BJ (cell line): ENCODE measurements at regions not wholly inside any gene's neighbourhood (a gene's known extent, or its start where the extent isn't known, plus 50 kb on each side); places are given as distances from the start of the nearest gene placed in this dataset. TPM values are rescaled to one million over a fixed set of nuclear protein-coding genes. Genes with fewer than 3 reads are reported as not detected.

ENCODE experiments used
- CTCF ChIA-PET: fragments of 350-600 bp; formaldehyde crosslinking; extraction: SDS; loops from one replicate; lab custom pipeline; 2021; ENCODE audit warnings: antibody characterized with exemption, inconsistent platforms; lab: Yijun Ruan, JAX
- POLR2A ChIA-PET: fragments of 300-600 bp; sonication (Branson Sonifier 250); formaldehyde crosslinking; extraction: SDS; loops from one replicate; lab custom pipeline; 2021; ENCODE audit warnings: antibody characterized with exemption; lab: Charles Lee
- DNase-seq: peaks from one replicate; pipeline ENCODE4 v3.0.0-alpha.2; 2011; ENCODE audit warnings: low read depth
- H3K27me3 ChIP-seq: 2 replicates; pipeline ENCODE4 v1.6.0; 2011; ENCODE audit warnings: low read length; ENCODE audit not compliant: control insufficient read depth, insufficient read depth
- H3K36me3 ChIP-seq: 2 replicates; pipeline ENCODE4 v1.5.1; 2011; ENCODE audit warnings: low read length; ENCODE audit not compliant: control insufficient read depth, insufficient read depth
- H3K4me3 ChIP-seq: 2 replicates; pipeline ENCODE4 v1.5.1; 2011; ENCODE audit warnings: low read depth, mild to moderate bottlenecking, control low read depth, low read length
- CTCF ChIP-seq: IDR thresholded peaks from 2 replicates; pipeline ENCODE4 v1.5.1; 2011; ENCODE audit warnings: low read depth, mild to moderate bottlenecking, control low read depth, inconsistent platforms, low read length, moderate library complexity; ENCODE audit not compliant: insufficient read depth
- small RNA-seq: library from RNA; depleted of rRNA; stranded (forward); fragments of <200 nt; gene quantifications from one replicate; pipeline ENCODE3, GENCODE V24; 2012; ENCODE audit warnings: low replicate concordance, low read depth; ENCODE audit not compliant: insufficient read length

- TF ChIP-seq CTCF, result no peak
- Histone ChIP-seq H3K4me3 (no peak overlapping the region), H3K36me3 (no peaks in the 10 kb centered on the region), H3K27me3 (no peaks in the 10 kb centered on the region)
- CTCF ChIA-PET, result interaction anchor here (1.3 to 1.9 kb wide), 4 partner anchors 14 to 594 kb away, joined by 3 to 5 read pairs (median 4); no protein-coding TSS in a partner anchor
- POLR2A ChIA-PET, result interaction anchor here (0.7 kb wide), 1 partner anchor 984 kb away, joined by 3 read pairs; no protein-coding TSS in a partner anchor
- DNase-seq, result no peak
Measured at GRCh38 chr7:106811472-106811871, 53.6 kb upstream of the PIK3CG start.

DNA sequence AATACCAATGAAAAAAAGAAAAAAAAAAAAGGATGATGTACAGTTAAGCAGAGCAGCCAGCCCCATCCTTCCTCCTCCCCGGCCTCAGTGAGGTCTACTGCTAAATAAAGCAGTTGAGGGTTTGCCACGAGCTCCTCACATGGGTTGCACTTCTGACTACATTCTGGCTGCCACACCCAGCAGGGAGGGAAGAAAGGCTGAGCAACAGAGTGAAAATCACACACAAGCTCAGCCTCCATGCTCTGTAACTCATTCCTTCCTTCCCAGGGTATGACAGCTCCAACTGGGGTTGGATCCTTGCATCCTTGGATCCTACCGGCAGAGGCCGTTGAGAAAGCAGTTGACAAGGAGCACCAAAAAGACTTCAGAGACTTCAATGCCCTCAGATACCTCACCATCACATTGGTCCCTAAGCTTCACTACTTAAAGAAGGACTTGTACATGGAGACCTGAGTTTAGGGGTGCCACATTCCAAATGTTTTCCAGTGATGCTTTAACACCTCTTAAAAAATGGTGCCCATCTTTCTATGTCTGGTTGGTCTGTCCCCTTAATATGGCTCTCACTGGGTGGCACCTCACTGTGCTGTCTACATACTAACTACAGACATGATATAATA, 52.9 kb upstream of the PIK3CG start:
- POLR2A ChIA-PET, result interaction anchor here (0.7 kb wide), 1 partner anchor 984 kb away, joined by 3 read pairs; no protein-coding TSS in a partner anchor

GRCh38 chr7:106813705-106814305, 51.3 kb upstream of the PIK3CG start:
- ChIA-PET POLR2A (no interaction called here), CTCF (no interaction called here)
- DNase-seq, result no peak
- no peak for TF ChIP-seq CTCF
- H3K27me3 ChIP-seq, result no peaks in the 10 kb centered on the region
- no peak overlapping the region for H3K4me3 ChIP-seq
- no peaks in the 10 kb centered on the region for H3K36me3 ChIP-seq

More for the DNA sequence above, 52.9 kb upstream of the PIK3CG start:
- no peaks in the 10 kb centered on the region for H3K27me3 ChIP-seq
- H3K4me3 ChIP-seq, result no peak overlapping the region
- no peak for TF ChIP-seq CTCF
- DNase-seq, result no peak
- no peaks in the 10 kb centered on the region for H3K36me3 ChIP-seq
- CTCF ChIA-PET, result interaction anchor here (1.2 to 1.9 kb wide), 5 partner anchors 12 to 595 kb away, joined by 3 to 5 read pairs (median 3); no protein-coding TSS in a partner anchor

- ChIA-PET CTCF (no interaction called here), POLR2A (no interaction called here)
- Histone ChIP-seq H3K27me3 (no peaks in the 10 kb centered on the region), H3K4me3 (no peak overlapping the region), H3K36me3 (no peaks in the 10 kb centered on the region)
- no peak for DNase-seq
- TF ChIP-seq CTCF, result no peak
Measured at GRCh38 chr7:106814887-106815286, 50.2 kb upstream of the PIK3CG start.

Small RNA genes in the stretch of these regions (small RNA-seq; reads per million reads assigned to genes)
- gene RNA5SP236, result not detected
